ENCODE measurements at regions not wholly inside any gene's neighbourhood (a gene's known extent, or its start where the extent isn't known, plus 50 kb on each side); places are given as distances from the start of the nearest gene placed in this dataset.

DNA sequence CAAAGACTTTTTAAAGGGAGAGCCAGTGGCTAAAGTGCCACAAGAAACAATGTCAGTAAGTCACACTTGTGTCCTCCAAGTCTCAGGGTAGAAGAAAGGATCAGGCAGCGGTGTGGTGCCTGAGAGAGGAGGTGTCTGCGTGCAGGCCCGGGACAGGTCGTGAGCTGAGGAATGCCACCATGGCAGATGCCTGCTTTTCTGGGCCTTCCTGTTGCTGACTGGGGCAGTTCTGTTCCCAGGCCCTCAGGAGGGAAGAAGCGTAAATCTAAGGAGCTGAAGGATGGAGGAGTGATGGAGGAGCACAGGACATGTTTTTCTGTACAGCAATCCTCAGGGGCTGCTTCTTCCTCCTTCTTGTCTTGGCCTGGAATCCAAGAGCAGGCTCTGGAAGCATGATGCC is 165.8 kb downstream of the ZBTB18 start:
- H3K9me3 ChIP-seq (ENCODE audit: control insufficient read depth in 4 of 4, insufficient read depth in 3 of 4, low read length in 3 of 4): peaks cover 0 to 3% (median 0%) of the 10 kb centered on the region in 4 donors

DNA sequence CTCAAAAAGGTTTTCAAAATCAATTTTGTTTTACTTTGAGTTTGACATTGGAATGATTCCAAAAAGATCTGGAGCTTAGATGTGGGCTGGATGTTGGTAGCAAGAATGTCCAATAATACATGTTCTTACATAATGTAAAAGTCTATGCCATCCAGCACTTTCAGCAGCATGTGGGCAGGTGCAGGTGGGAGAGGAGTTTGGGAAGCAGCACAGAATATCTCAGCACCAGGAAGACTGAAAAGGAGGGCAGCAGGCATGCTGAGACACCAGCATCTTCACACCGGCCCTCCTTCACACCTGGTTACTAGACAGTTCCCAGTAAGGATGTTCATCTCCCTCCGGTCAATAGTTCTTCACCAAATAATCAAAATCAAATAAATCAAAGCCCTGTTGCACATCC is 166.6 kb downstream of the ZBTB18 start:
- no peak for DNase-seq
- peaks cover 0 to 3% (median 0%) of the 10 kb centered on the region in 4 donors for H3K9me3 ChIP-seq (ENCODE audit: control insufficient read depth in 4 of 4, insufficient read depth in 3 of 4, low read length in 3 of 4)

More for the DNA sequence above, 165.8 kb downstream of the ZBTB18 start:
- H3K9ac ChIP-seq (ENCODE audit: insufficient read depth in 1 of 2, low read length in 2 of 2): no peak overlapping the region
- ATAC-seq (ENCODE audit: insufficient read depth, low FRiP score) (no peak), DNase-seq (no peak)
- 93 to 95% methylated on average over 5 of the region's 5 CpGs for WGBS, 2 donors
- H3K27me3 ChIP-seq (ENCODE audit: control insufficient read depth in 3 of 3, insufficient read depth in 3 of 3, low read length in 2 of 3): no peaks in the 10 kb centered on the region
- TF ChIP-seq CTCF (IDR thresholded peaks at IDR 0.05; ENCODE audit: control extremely low read depth, extremely low read depth): no peak
- H3K36me3 ChIP-seq (ENCODE audit: control insufficient read depth in 4 of 4, insufficient read depth in 4 of 4, low read length in 4 of 4): no peaks in the 10 kb centered on the region
- no peak overlapping the region for H3K27ac ChIP-seq (ENCODE audit: low read depth in 1 of 2, low read length in 1 of 2)
- no peak overlapping the region for H3K4me3 ChIP-seq
- H3K4me1 ChIP-seq (ENCODE audit: control insufficient read depth in 5 of 5, insufficient read depth in 5 of 5, low read length in 5 of 5): peaks cover 0 to 27% (median 3%) of the 10 kb centered on the region in 5 donors

GRCh38 chr1:244218220-244218619 is 167.1 kb downstream of the ZBTB18 start:
- Histone ChIP-seq H3K36me3 (ENCODE audit: control insufficient read depth in 4 of 4, insufficient read depth in 4 of 4, low read length in 4 of 4) (no peaks in the 10 kb centered on the region), H3K4me3 (no peak overlapping the region), H3K4me1 (ENCODE audit: control insufficient read depth in 5 of 5, insufficient read depth in 5 of 5, low read length in 5 of 5) (peaks cover 0 to 13% (median 3%) of the 10 kb centered on the region in 5 donors), H3K9me3 (ENCODE audit: control insufficient read depth in 4 of 4, insufficient read depth in 3 of 4, low read length in 3 of 4) (peaks cover 0 to 3% (median 0%) of the 10 kb centered on the region in 4 donors), H3K9ac (ENCODE audit: insufficient read depth in 1 of 2, low read length in 2 of 2) (no peak overlapping the region), H3K27ac (ENCODE audit: low read depth in 1 of 2, low read length in 1 of 2) (no peak overlapping the region), H3K27me3 (ENCODE audit: control insufficient read depth in 3 of 3, insufficient read depth in 3 of 3, low read length in 2 of 3) (no peaks in the 10 kb centered on the region)
- WGBS, 2 donors: 88 to 95% methylated on average over 9 of the region's 9 CpGs
- ATAC-seq (ENCODE audit: insufficient read depth, low FRiP score) (no peak), DNase-seq (no peak)
- TF ChIP-seq CTCF (IDR thresholded peaks at IDR 0.05; ENCODE audit: control extremely low read depth, extremely low read depth): no peak

More for the DNA sequence above, 166.6 kb downstream of the ZBTB18 start:
- no peak overlapping the region for H3K27ac ChIP-seq (ENCODE audit: low read depth in 1 of 2, low read length in 1 of 2)
- H3K4me3 ChIP-seq: no peak overlapping the region
- peaks cover 0 to 18% (median 3%) of the 10 kb centered on the region in 5 donors for H3K4me1 ChIP-seq (ENCODE audit: control insufficient read depth in 5 of 5, insufficient read depth in 5 of 5, low read length in 5 of 5)
- TF ChIP-seq CTCF (IDR thresholded peaks at IDR 0.05; ENCODE audit: control extremely low read depth, extremely low read depth): no peak
- H3K27me3 ChIP-seq (ENCODE audit: control insufficient read depth in 3 of 3, insufficient read depth in 3 of 3, low read length in 2 of 3): no peaks in the 10 kb centered on the region
- no peaks in the 10 kb centered on the region for H3K36me3 ChIP-seq (ENCODE audit: control insufficient read depth in 4 of 4, insufficient read depth in 4 of 4, low read length in 4 of 4)
- WGBS, 2 donors: 98 to 100% methylated on average over 2 of the region's 2 CpGs
- H3K9ac ChIP-seq (ENCODE audit: insufficient read depth in 1 of 2, low read length in 2 of 2): no peak overlapping the region
- no peak for ATAC-seq (ENCODE audit: insufficient read depth, low FRiP score)

GRCh38 chr1:244219149-244219548 is 168.1 kb downstream of the ZBTB18 start:
- H3K36me3 ChIP-seq (ENCODE audit: control insufficient read depth in 4 of 4, insufficient read depth in 4 of 4, low read length in 4 of 4): no peaks in the 10 kb centered on the region
- DNase-seq (no peak), ATAC-seq (ENCODE audit: insufficient read depth, low FRiP score) (no peak)
- H3K9ac ChIP-seq (ENCODE audit: insufficient read depth in 1 of 2, low read length in 2 of 2): no peak overlapping the region
- no peak overlapping the region for H3K4me3 ChIP-seq
- TF ChIP-seq CTCF (IDR thresholded peaks at IDR 0.05; ENCODE audit: control extremely low read depth, extremely low read depth): no peak
- no peaks in the 10 kb centered on the region for H3K27me3 ChIP-seq (ENCODE audit: control insufficient read depth in 3 of 3, insufficient read depth in 3 of 3, low read length in 2 of 3)
- peaks cover 0 to 3% (median 0%) of the 10 kb centered on the region in 4 donors for H3K9me3 ChIP-seq (ENCODE audit: control insufficient read depth in 4 of 4, insufficient read depth in 3 of 4, low read length in 3 of 4)
- H3K4me1 ChIP-seq (ENCODE audit: control insufficient read depth in 5 of 5, insufficient read depth in 5 of 5, low read length in 5 of 5): peaks cover 0 to 6% (median under 1%) of the 10 kb centered on the region in 5 donors
- H3K27ac ChIP-seq (ENCODE audit: low read depth in 1 of 2, low read length in 1 of 2): no peak overlapping the region

Measured in lung (tissue), 11 donors.